NOMO-1 treated with DMSO at 0.1 percent for 48 hours (cell line): ENCODE measurements at regions not wholly inside any gene's neighbourhood (a gene's known extent, or its start where the extent isn't known, plus 50 kb on each side); places are given as distances from the start of the nearest gene placed in this dataset.
"Not testable (repeated sequence)": the region's sequence is repeated elsewhere in the genome, so short reads cannot be mapped to it uniquely, and the experiment has no call there.

Experiments
- DNase-seq: peaks from one replicate; lab custom pipeline; 2025; ENCODE audit not compliant: unreplicated experiment; lab: John Stamatoyannopoulos, UW

- DNase-seq: no peak
Measured at GRCh38 chr3:186454881-186455703, 89.1 kb downstream of the CRYGS start.

- DNase-seq: no peak
Measured at GRCh38 chr3:186453531-186453930, 90.6 kb downstream of the CRYGS start.

GRCh38 chr3:186452517-186452916, 90.5 kb upstream of the DGKG start:
- no peak for DNase-seq

- DNase-seq: peak; percentile 83
Measured at GRCh38 chr3:186451371-186451770, 89.3 kb upstream of the DGKG start.

GRCh38 chr3:186444974-186445373, 82.9 kb upstream of the DGKG start:
- no peak for DNase-seq

- DNase-seq: no peak
Measured at GRCh38 chr3:186444288-186444687, 82.3 kb upstream of the DGKG start.

- DNase-seq: not testable (repeated sequence)
Measured at GRCh38 chr3:186442979-186443378, 80.9 kb upstream of the DGKG start.

GRCh38 chr3:186442162-186442561, 80.1 kb upstream of the DGKG start:
- no peak for DNase-seq

- DNase-seq: no peak
Measured at GRCh38 chr3:186440891-186441290, 78.9 kb upstream of the DGKG start.

GRCh38 chr3:186439725-186440124, 77.7 kb upstream of the DGKG start:
- no peak for DNase-seq

- DNase-seq: not testable (repeated sequence)
Measured at GRCh38 chr3:186435332-186435731, 73.3 kb upstream of the DGKG start.

GRCh38 chr3:186432944-186433732, 71.1 kb upstream of the DGKG start:
- no peak for DNase-seq

- no peak for DNase-seq
Measured at GRCh38 chr3:186432189-186432588, 70.2 kb upstream of the DGKG start.

- no peak for DNase-seq
Measured at GRCh38 chr3:186427627-186428281, 65.7 kb upstream of the DGKG start.

- peak; percentile 68 for DNase-seq
Measured at GRCh38 chr3:186425788-186426730, 64.0 kb upstream of the DGKG start.

- no peak for DNase-seq
Measured at GRCh38 chr3:186421946-186422345, 59.9 kb upstream of the DGKG start.

GRCh38 chr3:186418671-186419145, 56.7 kb upstream of the DGKG start:
- no peak for DNase-seq

- no peak for DNase-seq
Measured at GRCh38 chr3:186417791-186418190, 55.8 kb upstream of the DGKG start.

GRCh38 chr3:186414735-186415419, 52.8 kb upstream of the DGKG start:
- DNase-seq: peak; percentile 26
